ENCODE measurements at regions not wholly inside any gene's neighbourhood (a gene's known extent, or its start where the extent isn't known, plus 50 kb on each side); places are given as distances from the start of the nearest gene placed in this dataset.

DNA sequence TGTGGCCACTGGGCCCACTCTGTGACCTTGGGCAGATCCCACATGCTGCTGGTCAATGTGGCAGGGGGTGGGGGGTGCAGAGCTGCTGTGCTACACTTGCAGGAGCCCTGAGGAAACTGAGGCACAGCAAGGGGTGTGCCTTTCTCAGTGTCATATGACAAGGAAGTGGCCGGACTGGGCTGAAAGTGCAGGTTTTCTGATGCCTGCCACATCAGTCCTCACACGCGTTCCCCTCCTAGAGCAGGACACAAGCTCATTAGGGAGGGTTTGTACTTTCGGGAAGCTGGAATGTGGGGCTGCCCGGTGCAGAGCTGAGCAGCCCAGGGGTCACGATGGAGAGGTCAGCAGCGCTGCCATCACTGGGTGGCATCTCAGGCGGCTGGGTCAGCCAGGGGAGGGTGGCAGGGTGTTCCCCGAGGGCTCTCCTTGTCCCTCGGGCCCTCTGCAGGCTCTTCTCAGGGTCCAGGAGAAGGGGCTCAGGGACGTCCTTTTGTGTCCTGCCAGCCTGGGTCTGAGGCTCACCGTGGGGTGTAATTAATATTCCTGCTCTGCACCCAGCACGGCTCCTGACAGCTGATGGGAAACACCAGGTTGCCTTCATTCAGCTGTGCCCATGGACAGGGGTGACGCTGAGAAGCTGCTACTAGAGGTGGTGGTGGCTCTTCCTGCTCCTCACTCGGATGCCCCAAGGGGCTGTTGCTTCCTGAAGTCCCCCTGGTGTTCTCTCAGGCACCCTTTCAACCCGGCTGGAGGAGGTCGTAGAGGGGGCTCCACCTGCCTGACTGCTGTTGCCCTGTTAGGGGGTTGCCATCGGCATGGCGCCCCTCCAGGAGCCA, 62.1 kb upstream of the HDAC4 start:
- Mint-ChIP-seq H3K4me1 (ENCODE audit: low read depth, unreplicated experiment) (no peaks in the 10 kb centered on the region), H3K27me3 (ENCODE audit: unreplicated experiment) (peaks cover 37% of the 10 kb centered on the region), H3K9me3 (ENCODE audit: low read depth, unreplicated experiment) (no peaks in the 10 kb centered on the region), H3K36me3 (ENCODE audit: insufficient read depth, unreplicated experiment) (no peaks in the 10 kb centered on the region), H3K27ac (ENCODE audit: unreplicated experiment) (no peak overlapping the region), H3K4me3 (ENCODE audit: low read depth, unreplicated experiment) (no peak overlapping the region)
- TF ChIP-seq, protein P1, sequence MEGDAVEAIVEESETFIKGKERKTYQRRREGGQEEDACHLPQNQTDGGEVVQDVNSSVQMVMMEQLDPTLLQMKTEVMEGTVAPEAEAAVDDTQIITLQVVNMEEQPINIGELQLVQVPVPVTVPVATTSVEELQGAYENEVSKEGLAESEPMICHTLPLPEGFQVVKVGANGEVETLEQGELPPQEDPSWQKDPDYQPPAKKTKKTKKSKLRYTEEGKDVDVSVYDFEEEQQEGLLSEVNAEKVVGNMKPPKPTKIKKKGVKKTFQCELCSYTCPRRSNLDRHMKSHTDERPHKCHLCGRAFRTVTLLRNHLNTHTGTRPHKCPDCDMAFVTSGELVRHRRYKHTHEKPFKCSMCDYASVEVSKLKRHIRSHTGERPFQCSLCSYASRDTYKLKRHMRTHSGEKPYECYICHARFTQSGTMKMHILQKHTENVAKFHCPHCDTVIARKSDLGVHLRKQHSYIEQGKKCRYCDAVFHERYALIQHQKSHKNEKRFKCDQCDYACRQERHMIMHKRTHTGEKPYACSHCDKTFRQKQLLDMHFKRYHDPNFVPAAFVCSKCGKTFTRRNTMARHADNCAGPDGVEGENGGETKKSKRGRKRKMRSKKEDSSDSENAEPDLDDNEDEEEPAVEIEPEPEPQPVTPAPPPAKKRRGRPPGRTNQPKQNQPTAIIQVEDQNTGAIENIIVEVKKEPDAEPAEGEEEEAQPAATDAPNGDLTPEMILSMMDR (IDR thresholded peaks at IDR 0.05; ENCODE audit: unreplicated experiment) = no peak
- intact Hi-C loops (cut with micrococcal nuclease; ENCODE audit: unreplicated experiment) = no loop called here
- BruUV-seq (replicated peaks) = no TSS peak
- DNase-seq = no peak
- CTCF ChIA-PET = no interaction called here

DNA sequence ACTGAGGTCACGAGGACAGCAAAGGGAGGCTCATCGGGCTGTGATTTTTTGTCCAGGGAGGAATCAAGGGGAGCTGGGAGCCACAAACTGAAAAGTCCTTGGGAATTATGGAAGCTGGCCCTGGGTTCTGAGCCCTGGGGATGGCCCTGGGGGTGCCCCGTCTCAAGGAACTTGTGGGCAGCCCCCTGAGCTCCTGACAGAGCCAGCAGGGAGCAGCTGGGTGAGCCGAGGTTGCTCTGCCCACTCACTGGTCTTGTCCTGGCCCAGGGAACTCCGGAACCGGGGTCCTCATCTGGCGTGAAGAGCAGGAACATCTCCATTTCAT, 61.3 kb upstream of the HDAC4 start:
- no TSS peak for BruUV-seq (replicated peaks)
- Mint-ChIP-seq H3K4me1 (ENCODE audit: low read depth, unreplicated experiment) (no peaks in the 10 kb centered on the region), H3K4me3 (ENCODE audit: low read depth, unreplicated experiment) (no peak overlapping the region), H3K27ac (ENCODE audit: unreplicated experiment) (no peak overlapping the region), H3K27me3 (ENCODE audit: unreplicated experiment) (peaks cover 43% of the 10 kb centered on the region), H3K9me3 (ENCODE audit: low read depth, unreplicated experiment) (no peaks in the 10 kb centered on the region), H3K36me3 (ENCODE audit: insufficient read depth, unreplicated experiment) (no peaks in the 10 kb centered on the region)
- TF ChIP-seq, protein P1 (IDR thresholded peaks at IDR 0.05; ENCODE audit: unreplicated experiment) = no peak
- intact Hi-C loops (cut with micrococcal nuclease; ENCODE audit: unreplicated experiment) = no loop called here
- CTCF ChIA-PET = no interaction called here
- no peak for DNase-seq

DNA sequence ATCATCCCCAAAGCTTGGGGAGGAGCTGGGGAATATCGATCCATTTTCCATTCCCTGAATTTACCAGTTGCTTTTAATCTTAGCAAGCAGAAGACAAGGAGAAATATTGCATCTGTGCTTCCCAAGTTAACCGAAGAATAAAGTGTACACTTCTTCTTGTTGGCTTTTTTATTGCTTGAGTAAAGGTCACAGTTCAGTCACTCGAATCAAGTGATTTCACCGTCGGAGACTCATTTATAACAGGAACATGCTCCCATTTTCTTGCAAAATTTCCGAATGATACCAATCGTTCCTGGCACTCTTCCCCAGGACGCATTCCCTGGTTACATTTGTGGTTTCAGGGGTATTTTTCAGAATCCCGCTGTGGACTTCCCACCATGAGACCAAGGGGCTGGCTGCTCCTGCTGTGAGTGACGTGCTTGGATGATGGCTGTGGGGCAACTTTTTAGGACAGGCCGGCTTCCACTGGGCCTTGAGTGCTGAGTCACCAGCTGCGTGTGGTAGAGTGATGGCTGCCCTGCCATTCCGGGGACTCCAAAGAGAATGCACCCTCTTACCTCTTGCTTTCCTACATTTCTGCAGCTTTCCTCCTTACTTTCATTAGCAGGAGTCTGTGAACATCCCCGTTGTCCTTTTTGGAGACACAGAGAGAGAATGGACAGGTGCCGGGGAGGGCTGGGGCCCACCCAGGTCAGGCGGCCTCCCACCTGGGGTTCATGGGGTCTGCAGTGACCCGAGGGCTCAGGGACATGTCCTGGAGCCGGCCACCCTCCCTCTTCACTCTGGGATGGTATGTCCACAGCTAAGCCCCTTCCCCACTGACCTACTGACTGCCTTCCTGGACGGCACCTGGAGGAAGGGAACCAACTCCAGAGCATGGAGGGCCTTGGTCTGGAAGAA, 60.7 kb upstream of the HDAC4 start:
- TF ChIP-seq, protein P1 (IDR thresholded peaks at IDR 0.05; ENCODE audit: unreplicated experiment) = no peak
- no peak for DNase-seq
- H3K27ac Mint-ChIP-seq (ENCODE audit: unreplicated experiment) = no peak overlapping the region
- H3K4me3 Mint-ChIP-seq (ENCODE audit: low read depth, unreplicated experiment) = no peak overlapping the region
- intact Hi-C loops (cut with micrococcal nuclease; ENCODE audit: unreplicated experiment) = no loop called here
- H3K4me1 Mint-ChIP-seq (ENCODE audit: low read depth, unreplicated experiment) = no peaks in the 10 kb centered on the region
- CTCF ChIA-PET = no interaction called here
- H3K27me3 Mint-ChIP-seq (ENCODE audit: unreplicated experiment) = peaks cover 49% of the 10 kb centered on the region
- H3K9me3 Mint-ChIP-seq (ENCODE audit: low read depth, unreplicated experiment) = no peaks in the 10 kb centered on the region
- H3K36me3 Mint-ChIP-seq (ENCODE audit: insufficient read depth, unreplicated experiment) = no peaks in the 10 kb centered on the region
- BruUV-seq (replicated peaks) = no TSS peak

DNA sequence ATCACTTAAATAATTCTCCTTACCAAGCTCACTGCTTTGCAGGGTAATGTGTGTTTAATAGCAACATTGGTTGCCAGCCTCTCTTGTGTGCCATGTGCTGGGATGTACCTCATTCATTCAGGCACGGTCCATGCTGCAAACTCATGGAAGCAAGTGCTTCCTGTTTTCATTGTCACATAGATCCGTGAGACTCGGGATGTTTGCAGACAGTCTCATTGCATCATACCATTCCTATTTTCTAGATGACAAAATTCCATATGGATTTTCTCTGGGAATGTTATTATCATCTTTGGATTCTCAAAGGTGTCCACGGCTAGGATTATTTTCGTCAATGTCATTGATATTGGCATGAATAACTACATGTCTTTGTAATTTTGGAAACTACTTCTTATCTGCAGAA, 60.0 kb upstream of the HDAC4 start:
- BruUV-seq (replicated peaks) = no TSS peak
- Mint-ChIP-seq H3K4me1 (ENCODE audit: low read depth, unreplicated experiment) (no peaks in the 10 kb centered on the region), H3K27ac (ENCODE audit: unreplicated experiment) (no peak overlapping the region), H3K9me3 (ENCODE audit: low read depth, unreplicated experiment) (no peaks in the 10 kb centered on the region), H3K36me3 (ENCODE audit: insufficient read depth, unreplicated experiment) (no peaks in the 10 kb centered on the region), H3K27me3 (ENCODE audit: unreplicated experiment) (peaks cover 57% of the 10 kb centered on the region), H3K4me3 (ENCODE audit: low read depth, unreplicated experiment) (no peak overlapping the region)
- CTCF ChIA-PET = no interaction called here
- intact Hi-C loops (cut with micrococcal nuclease; ENCODE audit: unreplicated experiment) = no loop called here
- TF ChIP-seq, protein P1 (IDR thresholded peaks at IDR 0.05; ENCODE audit: unreplicated experiment) = no peak
- DNase-seq = no peak
